ENCODE measurements at regions not wholly inside any gene's neighbourhood (a gene's known extent, or its start where the extent isn't known, plus 50 kb on each side); places are given as distances from the start of the nearest gene placed in this dataset.

GRCh38 chr15:35689266-35689665, 143.3 kb upstream of the DPH6 start:
- no peak for DNase-seq
- Histone ChIP-seq H3K27ac (ENCODE audit: low read length) (no peak overlapping the region), H2AFZ (ENCODE audit: low read depth, low read length) (no peak overlapping the region), H3K36me3 (ENCODE audit: insufficient read depth, low read length) (no peaks in the 10 kb centered on the region), H3K4me3 (ENCODE audit: low read depth in 1 of 2, low read length in 2 of 2) (no peak overlapping the region), H3K4me1 (ENCODE audit: insufficient read depth, low read length) (no peaks in the 10 kb centered on the region), H3K79me2 (ENCODE audit: insufficient read depth, low read length) (no peaks in the 10 kb centered on the region), H3K9me3 (ENCODE audit: insufficient read depth, low read length, severe bottlenecking) (no peaks in the 10 kb centered on the region), H3K4me2 (ENCODE audit: insufficient read depth, low read length) (no peak overlapping the region), H4K20me1 (ENCODE audit: insufficient read depth, low read length) (no peaks in the 10 kb centered on the region), H3K27me3 (ENCODE audit: insufficient read depth, low read length, poor library complexity) (no peaks in the 10 kb centered on the region), H3K9ac (ENCODE audit: low read depth, low read length) (no peak overlapping the region)
- TF ChIP-seq EZH2 (IDR thresholded peaks at IDR 0.05; ENCODE audit: borderline replicate concordance, low read depth, low read length, severe bottlenecking) (no peak), CTCF (IDR thresholded peaks at IDR 0.05; ENCODE audit: borderline replicate concordance, extremely low read depth, low read length, poor library complexity, severe bottlenecking) (no peak)
- ATAC-seq (ENCODE audit: insufficient read depth, low read depth): no peak

- H3K27ac ChIP-seq (ENCODE audit: low read length): no peak overlapping the region
- no peak overlapping the region for H3K4me2 ChIP-seq (ENCODE audit: insufficient read depth, low read length)
- no peaks in the 10 kb centered on the region for H4K20me1 ChIP-seq (ENCODE audit: insufficient read depth, low read length)
- no peaks in the 10 kb centered on the region for H3K79me2 ChIP-seq (ENCODE audit: insufficient read depth, low read length)
- H3K27me3 ChIP-seq (ENCODE audit: insufficient read depth, low read length, poor library complexity): no peaks in the 10 kb centered on the region
- DNase-seq: no peak
- H3K36me3 ChIP-seq (ENCODE audit: insufficient read depth, low read length): no peaks in the 10 kb centered on the region
- ATAC-seq (ENCODE audit: insufficient read depth, low read depth): no peak
- H3K9me3 ChIP-seq (ENCODE audit: insufficient read depth, low read length, severe bottlenecking): no peaks in the 10 kb centered on the region
- H3K4me3 ChIP-seq (ENCODE audit: low read depth in 1 of 2, low read length in 2 of 2): no peak overlapping the region
- no peaks in the 10 kb centered on the region for H3K4me1 ChIP-seq (ENCODE audit: insufficient read depth, low read length)
- no peak overlapping the region for H2AFZ ChIP-seq (ENCODE audit: low read depth, low read length)
- H3K9ac ChIP-seq (ENCODE audit: low read depth, low read length): no peak overlapping the region
- TF ChIP-seq EZH2 (IDR thresholded peaks at IDR 0.05; ENCODE audit: borderline replicate concordance, low read depth, low read length, severe bottlenecking) (no peak), CTCF (IDR thresholded peaks at IDR 0.05; ENCODE audit: borderline replicate concordance, extremely low read depth, low read length, poor library complexity, severe bottlenecking) (no peak)
Observed at GRCh38 chr15:35690089-35690488, 144.1 kb upstream of the DPH6 start.

- no peaks in the 10 kb centered on the region for H3K79me2 ChIP-seq (ENCODE audit: insufficient read depth, low read length)
- H3K9ac ChIP-seq (ENCODE audit: low read depth, low read length): no peak overlapping the region
- no peak for TF ChIP-seq EZH2 (IDR thresholded peaks at IDR 0.05; ENCODE audit: borderline replicate concordance, low read depth, low read length, severe bottlenecking)
- no peak overlapping the region for H2AFZ ChIP-seq (ENCODE audit: low read depth, low read length)
- no peaks in the 10 kb centered on the region for H4K20me1 ChIP-seq (ENCODE audit: insufficient read depth, low read length)
- DNase-seq (no peak), ATAC-seq (ENCODE audit: insufficient read depth, low read depth) (no peak)
- H3K36me3 ChIP-seq (ENCODE audit: insufficient read depth, low read length): no peaks in the 10 kb centered on the region
- no peaks in the 10 kb centered on the region for H3K4me1 ChIP-seq (ENCODE audit: insufficient read depth, low read length)
- no peak overlapping the region for H3K27ac ChIP-seq (ENCODE audit: low read length)
- H3K9me3 ChIP-seq (ENCODE audit: insufficient read depth, low read length, severe bottlenecking): no peaks in the 10 kb centered on the region
- H3K4me3 ChIP-seq (ENCODE audit: low read depth in 1 of 2, low read length in 2 of 2): no peak overlapping the region
- no peaks in the 10 kb centered on the region for H3K27me3 ChIP-seq (ENCODE audit: insufficient read depth, low read length, poor library complexity)
- H3K4me2 ChIP-seq (ENCODE audit: insufficient read depth, low read length): no peak overlapping the region
Observed at GRCh38 chr15:35690698-35691116, 144.7 kb upstream of the DPH6 start.

- ATAC-seq (ENCODE audit: insufficient read depth, low read depth): no peak
- Histone ChIP-seq H2AFZ (ENCODE audit: low read depth, low read length) (no peak overlapping the region), H3K4me3 (ENCODE audit: low read depth in 1 of 2, low read length in 2 of 2) (no peak overlapping the region), H3K9me3 (ENCODE audit: insufficient read depth, low read length, severe bottlenecking) (no peaks in the 10 kb centered on the region), H4K20me1 (ENCODE audit: insufficient read depth, low read length) (no peaks in the 10 kb centered on the region), H3K27me3 (ENCODE audit: insufficient read depth, low read length, poor library complexity) (no peaks in the 10 kb centered on the region), H3K27ac (ENCODE audit: low read length) (no peak overlapping the region), H3K79me2 (ENCODE audit: insufficient read depth, low read length) (no peaks in the 10 kb centered on the region), H3K4me2 (ENCODE audit: insufficient read depth, low read length) (no peak overlapping the region), H3K4me1 (ENCODE audit: insufficient read depth, low read length) (no peaks in the 10 kb centered on the region), H3K36me3 (ENCODE audit: insufficient read depth, low read length) (no peaks in the 10 kb centered on the region), H3K9ac (ENCODE audit: low read depth, low read length) (no peak overlapping the region)
- DNase-seq: no peak
- TF ChIP-seq EZH2 (IDR thresholded peaks at IDR 0.05; ENCODE audit: borderline replicate concordance, low read depth, low read length, severe bottlenecking) (no peak), CTCF (IDR thresholded peaks at IDR 0.05; ENCODE audit: borderline replicate concordance, extremely low read depth, low read length, poor library complexity, severe bottlenecking) (no peak)
Observed at GRCh38 chr15:35691173-35691761, 145.3 kb upstream of the DPH6 start.

Data from DND-41 (cell line).